Hepatocyte (in vitro differentiated cells): ENCODE measurements at regions not wholly inside any gene's neighbourhood (a gene's known extent, or its start where the extent isn't known, plus 50 kb on each side); places are given as distances from the start of the nearest gene placed in this dataset.
"Not testable (repeated sequence)": the region's sequence is repeated elsewhere in the genome, so short reads cannot be mapped to it uniquely, and the experiment has no call there.

Experiments
- DNase-seq: peaks from one replicate; pipeline ENCODE4 v3.0.0-alpha.2; 2016; ENCODE audit warnings: low spot score
- H2AFZ ChIP-seq: fragments of 200-600 bp; sonication (generic); 2 replicates; pipeline ENCODE4 v1.6.0; 2016; ENCODE audit warnings: antibody characterized with exemption, mild to moderate bottlenecking
- H3K27ac ChIP-seq: fragments of 200-600 bp; sonication (generic); 2 replicates; pipeline ENCODE4 v1.5.1; 2016; ENCODE audit warnings: mild to moderate bottlenecking
- H3K27me3 ChIP-seq: fragments of 200-600 bp; sonication (generic); 2 replicates; pipeline ENCODE4 v1.6.1; 2016
- H3K36me3 ChIP-seq: fragments of 200-600 bp; sonication (generic); replicated peaks from 2 replicates; pipeline ENCODE4 v1.5.1; 2016; ENCODE audit warnings: low read depth; ENCODE audit not compliant: insufficient read depth
- H3K4me1 ChIP-seq: fragments of 200-600 bp; sonication (generic); 2 replicates; pipeline ENCODE4 v1.5.1; 2016; ENCODE audit warnings: mild to moderate bottlenecking, moderate library complexity; ENCODE audit not compliant: insufficient read depth
- H3K4me2 ChIP-seq: fragments of 200-600 bp; sonication (generic); 2 replicates; pipeline ENCODE4 v1.6.0; 2016
- H3K4me3 ChIP-seq: fragments of 200-600 bp; sonication (generic); 2 replicates; pipeline ENCODE4 v1.5.1; 2016; ENCODE audit warnings: mild to moderate bottlenecking
- H3K79me2 ChIP-seq: fragments of 200-600 bp; sonication (generic); 2 replicates; pipeline ENCODE4 v1.6.0; 2017; ENCODE audit warnings: mild to moderate bottlenecking
- H3K9me2 ChIP-seq: fragments of 200-600 bp; sonication (generic); replicated peaks from 2 replicates; pipeline ENCODE4 v1.6.0; 2017; ENCODE audit warnings: mild to moderate bottlenecking; ENCODE audit not compliant: insufficient read depth
- H3K9me3 ChIP-seq: fragments of 200-600 bp; sonication (generic); 2 replicates; pipeline ENCODE4 v1.5.1; 2016; ENCODE audit warnings: low read depth, mild to moderate bottlenecking
- H4K20me1 ChIP-seq: fragments of 200-600 bp; sonication (generic); 2 replicates; pipeline ENCODE4 v1.6.0; 2016; ENCODE audit warnings: mild to moderate bottlenecking; ENCODE audit not compliant: insufficient read depth, poor library complexity, severe bottlenecking
- EZH2 ChIP-seq: fragments of 200-600 bp; sonication (generic); IDR thresholded peaks from 2 replicates; pipeline ENCODE4 v1.6.1; 2016; ENCODE audit warnings: antibody characterized with exemption, mild to moderate bottlenecking, borderline replicate concordance
- EZH2phosphoT487 ChIP-seq: fragments of 200-600 bp; sonication (generic); IDR thresholded peaks from one replicate; pipeline ENCODE4 v1.6.1; 2018; ENCODE audit warnings: antibody characterized with exemption, mild to moderate bottlenecking, low read depth, moderate library complexity; ENCODE audit not compliant: unreplicated experiment, severe bottlenecking
- WGBS: methylation state at CpG from one replicate; pipeline ENCODE4 v1.1.6; 2016; ENCODE audit warnings: low lambda C conversion rate; ENCODE audit errors: missing lambda C conversion rate; 5-methylcytosine and 5-hydroxymethylcytosine counted together
- TF ChIP-seq, protein P1 (sequence below): fragments of 200-600 bp; sonication (generic); IDR thresholded peaks from 2 replicates; pipeline ENCODE4 v1.5.1; 2016; ENCODE audit warnings: antibody characterized with exemption, mild to moderate bottlenecking; ENCODE audit not compliant: poor library complexity

DNA sequence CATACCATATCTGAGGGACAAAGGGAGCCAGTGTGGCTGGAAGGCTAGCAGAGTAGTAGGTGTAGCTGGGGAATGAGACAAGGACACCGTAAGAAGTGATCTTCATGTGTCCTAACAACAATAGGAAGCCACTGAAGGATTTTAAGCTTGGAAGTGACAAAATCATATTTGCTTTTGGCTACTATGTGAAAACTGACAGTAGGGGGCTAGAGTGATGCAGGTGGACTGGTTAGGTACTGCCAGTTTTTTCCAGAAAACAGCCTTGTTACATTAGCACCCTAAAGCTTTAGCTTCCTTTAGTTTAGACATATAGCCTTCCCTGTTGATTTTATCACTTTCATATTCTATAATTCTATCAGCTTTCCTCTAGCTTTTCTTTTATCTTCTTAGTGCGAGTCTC is 637.1 kb downstream of the ANKRD7 start:
- peak overlapping the region; percentile 6 for H2AFZ ChIP-seq
- no peaks in the 10 kb centered on the region for H3K27me3 ChIP-seq
- H3K4me3 ChIP-seq, result no peak overlapping the region
- no peaks in the 10 kb centered on the region for H4K20me1 ChIP-seq
- H3K27ac ChIP-seq, result no peak overlapping the region
- no peak for DNase-seq
- H3K9me2 ChIP-seq, result no peaks in the 10 kb centered on the region
- no peaks in the 10 kb centered on the region for H3K36me3 ChIP-seq
- H3K4me2 ChIP-seq, result no peak overlapping the region
- no peaks in the 10 kb centered on the region for H3K4me1 ChIP-seq
- H3K79me2 ChIP-seq, result no peaks in the 10 kb centered on the region
- TF ChIP-seq EZH2, result no peak
- TF ChIP-seq, protein P1, sequence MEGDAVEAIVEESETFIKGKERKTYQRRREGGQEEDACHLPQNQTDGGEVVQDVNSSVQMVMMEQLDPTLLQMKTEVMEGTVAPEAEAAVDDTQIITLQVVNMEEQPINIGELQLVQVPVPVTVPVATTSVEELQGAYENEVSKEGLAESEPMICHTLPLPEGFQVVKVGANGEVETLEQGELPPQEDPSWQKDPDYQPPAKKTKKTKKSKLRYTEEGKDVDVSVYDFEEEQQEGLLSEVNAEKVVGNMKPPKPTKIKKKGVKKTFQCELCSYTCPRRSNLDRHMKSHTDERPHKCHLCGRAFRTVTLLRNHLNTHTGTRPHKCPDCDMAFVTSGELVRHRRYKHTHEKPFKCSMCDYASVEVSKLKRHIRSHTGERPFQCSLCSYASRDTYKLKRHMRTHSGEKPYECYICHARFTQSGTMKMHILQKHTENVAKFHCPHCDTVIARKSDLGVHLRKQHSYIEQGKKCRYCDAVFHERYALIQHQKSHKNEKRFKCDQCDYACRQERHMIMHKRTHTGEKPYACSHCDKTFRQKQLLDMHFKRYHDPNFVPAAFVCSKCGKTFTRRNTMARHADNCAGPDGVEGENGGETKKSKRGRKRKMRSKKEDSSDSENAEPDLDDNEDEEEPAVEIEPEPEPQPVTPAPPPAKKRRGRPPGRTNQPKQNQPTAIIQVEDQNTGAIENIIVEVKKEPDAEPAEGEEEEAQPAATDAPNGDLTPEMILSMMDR, result no peak
- TF ChIP-seq EZH2phosphoT487, result no peak
- H3K9me3 ChIP-seq, result no peaks in the 10 kb centered on the region
- WGBS, result 77% methylated on average over 2 of the region's 2 CpGs

DNA sequence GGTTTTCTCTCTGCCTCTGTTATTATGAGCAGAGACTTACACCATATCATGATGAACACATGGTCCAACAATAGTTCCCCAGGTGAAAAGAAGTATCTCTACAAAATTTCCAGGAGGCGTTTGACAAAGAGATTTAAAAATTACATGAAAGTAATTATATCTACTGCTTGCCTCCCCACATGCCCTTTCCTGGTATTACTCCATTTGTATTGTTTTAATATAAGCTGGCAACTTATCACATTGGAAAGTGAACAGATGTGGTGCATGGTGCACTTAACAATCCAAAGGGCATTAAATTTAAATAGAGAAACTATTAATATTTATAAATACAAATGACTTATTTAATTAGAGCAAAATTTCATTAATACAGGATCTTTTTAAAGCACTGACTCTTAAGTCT is 638.2 kb downstream of the ANKRD7 start:
- no peak for DNase-seq
- Histone ChIP-seq H2AFZ (no peak overlapping the region), H3K4me1 (no peaks in the 10 kb centered on the region), H4K20me1 (no peaks in the 10 kb centered on the region), H3K27me3 (no peaks in the 10 kb centered on the region), H3K9me2 (no peaks in the 10 kb centered on the region), H3K4me2 (no peak overlapping the region), H3K4me3 (no peak overlapping the region), H3K36me3 (no peaks in the 10 kb centered on the region), H3K9me3 (no peaks in the 10 kb centered on the region), H3K79me2 (no peaks in the 10 kb centered on the region), H3K27ac (no peak overlapping the region)
- TF ChIP-seq EZH2, result no peak
- no peak for TF ChIP-seq EZH2phosphoT487
- TF ChIP-seq, protein P1, result no peak
- WGBS, result 75% methylated on average over 1 of the region's 1 CpG

DNA sequence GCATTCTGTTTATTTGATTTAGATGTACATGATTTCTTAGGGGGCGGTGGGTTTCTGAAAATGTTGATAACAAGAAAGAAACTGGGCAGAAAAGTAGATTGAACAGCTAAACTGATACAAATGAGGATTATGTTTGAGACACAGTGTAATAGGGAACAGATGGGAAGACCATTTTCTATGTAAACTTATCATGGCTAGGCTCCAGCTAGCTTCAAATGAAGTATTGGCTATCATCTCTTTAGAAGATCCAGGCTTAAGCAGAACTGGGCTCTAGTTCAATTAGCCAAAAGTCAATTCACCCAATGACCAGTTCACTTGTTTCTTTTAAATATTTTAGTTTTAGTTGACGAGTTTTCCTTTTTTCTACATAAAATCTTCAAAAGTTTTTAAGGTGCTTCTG is 639.5 kb downstream of the ANKRD7 start:
- Histone ChIP-seq H3K9me3 (no peaks in the 10 kb centered on the region), H2AFZ (no peak overlapping the region), H3K27ac (no peak overlapping the region), H3K4me1 (no peaks in the 10 kb centered on the region), H3K36me3 (no peaks in the 10 kb centered on the region), H3K27me3 (no peaks in the 10 kb centered on the region), H3K4me3 (no peak overlapping the region), H3K9me2 (no peaks in the 10 kb centered on the region), H3K4me2 (no peak overlapping the region), H3K79me2 (no peaks in the 10 kb centered on the region), H4K20me1 (no peaks in the 10 kb centered on the region)
- DNase-seq, result no peak
- 55% methylated on average over 2 of the region's 2 CpGs for WGBS
- TF ChIP-seq EZH2, result no peak
- TF ChIP-seq, protein P1, result no peak
- TF ChIP-seq EZH2phosphoT487, result no peak

DNA sequence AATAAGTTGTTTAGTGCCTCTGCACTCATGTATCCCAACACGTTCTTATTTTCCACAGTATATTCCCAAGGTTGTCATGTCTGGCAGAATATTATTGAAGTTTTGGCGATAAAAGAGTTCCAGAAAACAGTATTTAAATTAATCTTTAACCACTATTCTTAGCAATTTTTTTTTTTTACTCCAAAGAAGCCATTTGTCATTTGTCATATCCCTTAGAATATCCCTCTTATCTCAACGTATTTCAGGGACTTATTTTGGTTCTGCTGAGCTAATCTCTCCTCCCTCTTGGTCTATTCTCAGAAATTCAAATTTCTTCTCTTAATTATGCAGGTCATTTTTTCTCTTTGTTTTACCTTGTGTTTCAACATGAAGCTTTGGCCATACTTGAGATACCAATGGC is 643.4 kb downstream of the ANKRD7 start:
- no peak overlapping the region for H3K27ac ChIP-seq
- H3K4me3 ChIP-seq, result no peak overlapping the region
- H3K4me2 ChIP-seq, result no peak overlapping the region
- H4K20me1 ChIP-seq, result no peaks in the 10 kb centered on the region
- H3K36me3 ChIP-seq, result no peaks in the 10 kb centered on the region
- WGBS, result 74% methylated on average over 3 of the region's 3 CpGs
- H3K79me2 ChIP-seq, result no peaks in the 10 kb centered on the region
- no peak for DNase-seq
- H2AFZ ChIP-seq, result no peak overlapping the region
- no peaks in the 10 kb centered on the region for H3K9me2 ChIP-seq
- H3K4me1 ChIP-seq, result no peaks in the 10 kb centered on the region
- no peak for TF ChIP-seq EZH2phosphoT487
- no peak for TF ChIP-seq EZH2
- TF ChIP-seq, protein P1, result no peak
- H3K9me3 ChIP-seq, result no peaks in the 10 kb centered on the region
- H3K27me3 ChIP-seq, result no peaks in the 10 kb centered on the region

DNA sequence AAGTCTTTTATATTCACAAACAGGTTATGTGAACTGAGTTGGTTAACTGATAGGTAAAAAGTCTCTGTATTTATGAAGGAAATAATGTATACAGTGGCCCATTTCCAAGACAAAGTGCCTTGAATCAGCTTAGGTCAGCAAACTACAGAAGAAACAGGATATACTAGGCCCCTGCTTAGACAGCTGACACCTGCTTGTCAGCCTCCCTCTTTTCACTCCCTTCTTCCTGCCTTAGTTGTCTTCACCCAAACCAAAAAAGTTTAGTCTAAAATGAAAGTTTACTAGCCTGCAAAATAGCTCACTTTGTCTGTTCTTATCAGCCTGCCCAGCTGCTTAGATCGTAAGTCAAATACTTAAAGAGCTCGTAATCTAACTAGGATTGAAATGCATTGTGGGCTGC is 644.6 kb downstream of the ANKRD7 start:
- H3K9me3 ChIP-seq, H2AFZ ChIP-seq, H3K4me2 ChIP-seq, H3K9me2 ChIP-seq, H3K79me2 ChIP-seq, H3K4me1 ChIP-seq, H3K27me3 ChIP-seq, H3K27ac ChIP-seq, H4K20me1 ChIP-seq, DNase-seq, H3K4me3 ChIP-seq, H3K36me3 ChIP-seq: not testable (repeated sequence)
- 54% methylated on average over 2 of the region's 2 CpGs for WGBS
